Karpas-422 (cell line): ENCODE measurements at regions not wholly inside any gene's neighbourhood (a gene's known extent, or its start where the extent isn't known, plus 50 kb on each side); places are given as distances from the start of the nearest gene placed in this dataset.
"Not testable (repeated sequence)": the region's sequence is repeated elsewhere in the genome, so short reads cannot be mapped to it uniquely, and the experiment has no call there.

Experiments used
- DNase-seq: peaks from one replicate; pipeline ENCODE4 v3.0.0-alpha.2; 2015
- H2AFZ ChIP-seq: fragments of 200-600 bp; sonication (generic); 2 replicates; pipeline ENCODE4 v1.6.1; 2014; ENCODE audit warnings: antibody characterized with exemption, low read length, mixed read lengths
- H3K27ac ChIP-seq: fragments of 200-600 bp; sonication (generic); 2 replicates; pipeline ENCODE4 v1.5.1; 2014; ENCODE audit warnings: mild to moderate bottlenecking, low read length, moderate library complexity
- H3K27me3 ChIP-seq: fragments of 200-600 bp; sonication (generic); 2 replicates; pipeline ENCODE4 v1.6.1; 2014; ENCODE audit warnings: low read length, mixed read lengths
- H3K36me3 ChIP-seq: fragments of 200-600 bp; sonication (generic); 2 replicates; pipeline ENCODE4 v1.6.1; 2014; ENCODE audit warnings: low read length, mixed read lengths; ENCODE audit not compliant: insufficient read depth
- H3K4me1 ChIP-seq: fragments of 200-600 bp; sonication (generic); 2 replicates; pipeline ENCODE4 v1.6.1; 2014; ENCODE audit warnings: mild to moderate bottlenecking, low read length, mixed read lengths
- H3K4me2 ChIP-seq: fragments of 200-600 bp; sonication (generic); 2 replicates; pipeline ENCODE4 v1.6.1; 2014; ENCODE audit warnings: low read length, low read depth, mild to moderate bottlenecking; ENCODE audit not compliant: poor library complexity, severe bottlenecking
- H3K4me3 ChIP-seq: fragments of 200-600 bp; sonication (generic); 2 replicates; pipeline ENCODE4 v1.5.1; 2014; ENCODE audit warnings: mild to moderate bottlenecking, antibody characterized with exemption, low read length, mixed read lengths
- H3K79me2 ChIP-seq: fragments of 200-600 bp; sonication (generic); 2 replicates; pipeline ENCODE4 v1.6.1; 2014; ENCODE audit warnings: mild to moderate bottlenecking, low read length, mixed read lengths
- H3K9ac ChIP-seq: fragments of 200-600 bp; sonication (generic); 2 replicates; pipeline ENCODE4 v1.6.0; 2014; ENCODE audit warnings: low read length
- H3K9me2 ChIP-seq: fragments of 200-600 bp; sonication (generic), shearing (Covaris generic); replicated peaks from 2 replicates; pipeline ENCODE4 v1.6.0; 2014; ENCODE audit warnings: mild to moderate bottlenecking, low read length, moderate library complexity; ENCODE audit not compliant: insufficient read depth
- H3K9me3 ChIP-seq: fragments of 300-700, 200-600 bp; sonication (generic); 2 replicates; pipeline ENCODE4 v1.6.1; 2014; ENCODE audit warnings: low read length, mixed read lengths
- H4K20me1 ChIP-seq: fragments of 200-600 bp; sonication (generic); 2 replicates; pipeline ENCODE4 v1.6.1; 2014; ENCODE audit warnings: mild to moderate bottlenecking, antibody characterized with exemption, low read length, low read depth; ENCODE audit not compliant: insufficient read depth

GRCh38 chr2:95677833-95678232 is 86.0 kb downstream of the TRIM43 start:
- not testable (repeated sequence) for H3K4me2 ChIP-seq, H3K79me2 ChIP-seq, H2AFZ ChIP-seq, H3K4me1 ChIP-seq, H3K27ac ChIP-seq, H3K36me3 ChIP-seq, H3K27me3 ChIP-seq, H3K9ac ChIP-seq, H3K9me2 ChIP-seq, H3K9me3 ChIP-seq, H4K20me1 ChIP-seq, DNase-seq, H3K4me3 ChIP-seq

GRCh38 chr2:95681158-95681557 is 89.4 kb downstream of the TRIM43 start:
- not testable (repeated sequence) for H3K4me1 ChIP-seq, H4K20me1 ChIP-seq, H3K27me3 ChIP-seq, H3K36me3 ChIP-seq, H3K27ac ChIP-seq, H3K9me3 ChIP-seq, H3K79me2 ChIP-seq, DNase-seq, H3K9ac ChIP-seq, H3K9me2 ChIP-seq, H2AFZ ChIP-seq, H3K4me2 ChIP-seq, H3K4me3 ChIP-seq

GRCh38 chr2:95681589-95682081 is 89.8 kb downstream of the TRIM43 start:
- H3K9me3 ChIP-seq, H3K27ac ChIP-seq, H3K4me3 ChIP-seq, H3K9ac ChIP-seq, H3K4me1 ChIP-seq, H4K20me1 ChIP-seq, H3K4me2 ChIP-seq, H2AFZ ChIP-seq, H3K36me3 ChIP-seq, H3K27me3 ChIP-seq, DNase-seq, H3K79me2 ChIP-seq, H3K9me2 ChIP-seq: not testable (repeated sequence)

GRCh38 chr2:95682889-95683517 is 91.2 kb downstream of the TRIM43 start:
- H2AFZ ChIP-seq, H3K4me2 ChIP-seq, H3K36me3 ChIP-seq, H3K9me3 ChIP-seq, DNase-seq, H3K79me2 ChIP-seq, H3K4me1 ChIP-seq, H4K20me1 ChIP-seq, H3K4me3 ChIP-seq, H3K9ac ChIP-seq, H3K27ac ChIP-seq, H3K9me2 ChIP-seq, H3K27me3 ChIP-seq: not testable (repeated sequence)

GRCh38 chr2:95685513-95685912 is 93.7 kb downstream of the TRIM43 start:
- no peaks in the 10 kb centered on the region for H3K4me1 ChIP-seq
- no peaks in the 10 kb centered on the region for H3K9me2 ChIP-seq
- no peaks in the 10 kb centered on the region for H3K79me2 ChIP-seq
- no peak overlapping the region for H3K27ac ChIP-seq
- H3K4me3 ChIP-seq = no peak overlapping the region
- H3K9ac ChIP-seq = no peak overlapping the region
- H3K9me3 ChIP-seq = no peaks in the 10 kb centered on the region
- H2AFZ ChIP-seq = no peak overlapping the region
- no peaks in the 10 kb centered on the region for H4K20me1 ChIP-seq
- DNase-seq = no peak
- no peaks in the 10 kb centered on the region for H3K27me3 ChIP-seq
- H3K36me3 ChIP-seq = no peaks in the 10 kb centered on the region
- H3K4me2 ChIP-seq = no peak overlapping the region

- not testable (repeated sequence) for H3K9me2 ChIP-seq, H2AFZ ChIP-seq, H3K9me3 ChIP-seq, H3K79me2 ChIP-seq, H3K4me3 ChIP-seq, H3K27ac ChIP-seq, DNase-seq, H4K20me1 ChIP-seq, H3K9ac ChIP-seq, H3K36me3 ChIP-seq, H3K4me2 ChIP-seq, H3K27me3 ChIP-seq, H3K4me1 ChIP-seq
Observed at GRCh38 chr2:95686056-95686825, 94.4 kb downstream of the TRIM43 start.

- H3K4me2 ChIP-seq, H3K9ac ChIP-seq, DNase-seq, H3K9me2 ChIP-seq, H3K9me3 ChIP-seq, H3K36me3 ChIP-seq, H4K20me1 ChIP-seq, H3K27me3 ChIP-seq, H3K4me3 ChIP-seq, H2AFZ ChIP-seq, H3K4me1 ChIP-seq, H3K79me2 ChIP-seq, H3K27ac ChIP-seq: not testable (repeated sequence)
Observed at GRCh38 chr2:95687852-95688251, 96.1 kb downstream of the TRIM43 start.

- H3K9ac ChIP-seq = not testable (repeated sequence)
Observed at GRCh38 chr2:95691210-95691609, 99.4 kb downstream of the TRIM43 start.

More at GRCh38 chr2:95691210-95691609, 99.4 kb downstream of the TRIM43 start:
- H3K27ac ChIP-seq, H3K4me1 ChIP-seq, H3K36me3 ChIP-seq, H4K20me1 ChIP-seq, H3K4me2 ChIP-seq, H3K9me2 ChIP-seq, H3K9me3 ChIP-seq, H3K27me3 ChIP-seq, DNase-seq, H3K79me2 ChIP-seq, H2AFZ ChIP-seq, H3K4me3 ChIP-seq: not testable (repeated sequence)
